ENCODE measurements at regions not wholly inside any gene's neighbourhood (a gene's known extent, or its start where the extent isn't known, plus 50 kb on each side); places are given as distances from the start of the nearest gene placed in this dataset.

- Histone ChIP-seq H3K79me2 (ENCODE audit: insufficient read depth, low read length) (no peaks in the 10 kb centered on the region), H3K36me3 (ENCODE audit: insufficient read depth, low read length) (no peaks in the 10 kb centered on the region), H3K27me3 (ENCODE audit: insufficient read depth, low read length) (no peaks in the 10 kb centered on the region), H3K27ac (ENCODE audit: low read depth, low read length) (no peak overlapping the region), H3K4me3 (ENCODE audit: insufficient read depth, low read depth, low read length) (no peak overlapping the region), H3K4me2 (ENCODE audit: low read length) (no peak overlapping the region), H2AFZ (ENCODE audit: low read depth, low read length) (no peak overlapping the region), H3K9me3 (ENCODE audit: insufficient read depth, low read depth, low read length) (no peaks in the 10 kb centered on the region), H3K4me1 (ENCODE audit: insufficient read depth, low read length) (no peaks in the 10 kb centered on the region), H3K9ac (ENCODE audit: low read length) (no peak overlapping the region), H4K20me1 (ENCODE audit: insufficient read depth, low read length) (no peaks in the 10 kb centered on the region)
- H3K27ac Mint-ChIP-seq (ENCODE audit: unreplicated experiment), result no peak overlapping the region
- H3K4me3 Mint-ChIP-seq (ENCODE audit: unreplicated experiment), result no peak overlapping the region
- peaks cover 7% of the 10 kb centered on the region for H3K27me3 Mint-ChIP-seq (ENCODE audit: low read depth, unreplicated experiment)
- no peaks in the 10 kb centered on the region for H3K36me3 Mint-ChIP-seq (ENCODE audit: low read depth, unreplicated experiment)
- FAIRE-seq (no peak), DNase-seq (ENCODE audit: low read depth) (no peak)
- no peak for TF ChIP-seq EZH2 (IDR thresholded peaks at IDR 0.05; ENCODE audit: insufficient read depth, low read length)
- no peak for TF ChIP-seq CTCF (IDR thresholded peaks at IDR 0.05; ENCODE audit: insufficient read depth, low read depth, low read length)
- no peaks in the 10 kb centered on the region for H3K4me1 Mint-ChIP-seq (ENCODE audit: low read depth, unreplicated experiment)
- peaks cover 13% of the 10 kb centered on the region for H3K9me3 Mint-ChIP-seq (ENCODE audit: unreplicated experiment)
These were observed 112.9 kb upstream of the RGMA start for GRCh38 chr15:93201940-93202339.

- H3K36me3 Mint-ChIP-seq (ENCODE audit: low read depth, unreplicated experiment), result no peaks in the 10 kb centered on the region
- no peaks in the 10 kb centered on the region for H4K20me1 ChIP-seq (ENCODE audit: insufficient read depth, low read length)
- H3K27me3 ChIP-seq (ENCODE audit: insufficient read depth, low read length), result no peaks in the 10 kb centered on the region
- FAIRE-seq (no peak), DNase-seq (ENCODE audit: low read depth) (no peak)
- no peaks in the 10 kb centered on the region for H3K36me3 ChIP-seq (ENCODE audit: insufficient read depth, low read length)
- H3K9ac ChIP-seq (ENCODE audit: low read length), result no peak overlapping the region
- H3K4me1 Mint-ChIP-seq (ENCODE audit: low read depth, unreplicated experiment), result no peaks in the 10 kb centered on the region
- H3K4me2 ChIP-seq (ENCODE audit: low read length), result no peak overlapping the region
- H3K79me2 ChIP-seq (ENCODE audit: insufficient read depth, low read length), result no peaks in the 10 kb centered on the region
- H2AFZ ChIP-seq (ENCODE audit: low read depth, low read length), result no peak overlapping the region
- no peak overlapping the region for H3K4me3 Mint-ChIP-seq (ENCODE audit: unreplicated experiment)
- H3K27ac Mint-ChIP-seq (ENCODE audit: unreplicated experiment), result no peak overlapping the region
- no peak overlapping the region for H3K4me3 ChIP-seq (ENCODE audit: insufficient read depth, low read depth, low read length)
- no peaks in the 10 kb centered on the region for H3K9me3 ChIP-seq (ENCODE audit: insufficient read depth, low read depth, low read length)
- H3K27ac ChIP-seq (ENCODE audit: low read depth, low read length), result no peak overlapping the region
- H3K4me1 ChIP-seq (ENCODE audit: insufficient read depth, low read length), result no peaks in the 10 kb centered on the region
- peaks cover 13% of the 10 kb centered on the region for H3K9me3 Mint-ChIP-seq (ENCODE audit: unreplicated experiment)
- TF ChIP-seq CTCF (IDR thresholded peaks at IDR 0.05; ENCODE audit: insufficient read depth, low read depth, low read length) (no peak), EZH2 (IDR thresholded peaks at IDR 0.05; ENCODE audit: insufficient read depth, low read length) (no peak)
- peaks cover 7% of the 10 kb centered on the region for H3K27me3 Mint-ChIP-seq (ENCODE audit: low read depth, unreplicated experiment)
These were observed 111.8 kb upstream of the RGMA start for GRCh38 chr15:93200837-93201226.

GRCh38 chr15:93200081-93200836 is 111.2 kb upstream of the RGMA start:
- no peak for DNase-seq (ENCODE audit: low read depth)
- no peak overlapping the region for H3K27ac ChIP-seq (ENCODE audit: low read depth, low read length)
- H3K9ac ChIP-seq (ENCODE audit: low read length), result no peak overlapping the region
- no peaks in the 10 kb centered on the region for H3K4me1 ChIP-seq (ENCODE audit: insufficient read depth, low read length)
- no peak overlapping the region for H2AFZ ChIP-seq (ENCODE audit: low read depth, low read length)
- H3K79me2 ChIP-seq (ENCODE audit: insufficient read depth, low read length), result no peaks in the 10 kb centered on the region
- H3K4me2 ChIP-seq (ENCODE audit: low read length), result no peak overlapping the region
- H3K4me3 ChIP-seq (ENCODE audit: insufficient read depth, low read depth, low read length), result no peak overlapping the region
- H3K36me3 Mint-ChIP-seq (ENCODE audit: low read depth, unreplicated experiment), result no peaks in the 10 kb centered on the region
- TF ChIP-seq EZH2 (IDR thresholded peaks at IDR 0.05; ENCODE audit: insufficient read depth, low read length) (no peak), CTCF (IDR thresholded peaks at IDR 0.05; ENCODE audit: insufficient read depth, low read depth, low read length) (no peak)
- H3K9me3 ChIP-seq (ENCODE audit: insufficient read depth, low read depth, low read length), result no peaks in the 10 kb centered on the region
- FAIRE-seq, result no peak
- no peaks in the 10 kb centered on the region for H3K4me1 Mint-ChIP-seq (ENCODE audit: low read depth, unreplicated experiment)
- H4K20me1 ChIP-seq (ENCODE audit: insufficient read depth, low read length), result no peaks in the 10 kb centered on the region
- H3K27ac Mint-ChIP-seq (ENCODE audit: unreplicated experiment), result no peak overlapping the region
- no peaks in the 10 kb centered on the region for H3K27me3 ChIP-seq (ENCODE audit: insufficient read depth, low read length)
- H3K27me3 Mint-ChIP-seq (ENCODE audit: low read depth, unreplicated experiment), result peaks cover 7% of the 10 kb centered on the region
- H3K4me3 Mint-ChIP-seq (ENCODE audit: unreplicated experiment), result no peak overlapping the region
- H3K36me3 ChIP-seq (ENCODE audit: insufficient read depth, low read length), result no peaks in the 10 kb centered on the region
- H3K9me3 Mint-ChIP-seq (ENCODE audit: unreplicated experiment), result peaks cover 13% of the 10 kb centered on the region
